Left lung (tissue), 4 donors: ENCODE measurements at regions not wholly inside any gene's neighbourhood (a gene's known extent, or its start where the extent isn't known, plus 50 kb on each side); places are given as distances from the start of the nearest gene placed in this dataset.

Experiments used
- ATAC-seq: fragments of 200-7000 bp; cut with Tn5 transposase; one replicate; pipeline ENCODE4 v1.9.1; 2020; ENCODE audit warnings: moderate library complexity
- DNase-seq, 4 donors: peaks; one replicate each; pipeline ENCODE4 v3.0.0-alpha.2; 2013 to 2020
- H3K27ac ChIP-seq, 2 donors: fragments of 200-600 bp; sonication (generic) in 1 of 2; one replicate each; pipeline versions ENCODE4 v1.5.0 to v1.8.0; 2020 to 2021
- H3K27me3 ChIP-seq, 2 donors: fragments of 200-600 bp; sonication (generic) in 1 of 2; one replicate each; pipeline versions ENCODE4 v1.5.0 to v1.8.0; 2020 to 2021
- H3K36me3 ChIP-seq, 2 donors: fragments of 200-600 bp; sonication (generic) in 1 of 2; one replicate each; pipeline versions ENCODE4 v1.5.0 to v1.8.0; 2020 to 2021
- H3K4me1 ChIP-seq, 2 donors: fragments of 200-600 bp; one replicate each; pipeline ENCODE4 v1.8.0; 2021
- H3K4me3 ChIP-seq, 2 donors: fragments of 200-600 bp; sonication (generic) in 1 of 2; one replicate each; pipeline versions ENCODE4 v1.5.0 to v1.8.0; 2020 to 2021; ENCODE audit warnings: mild to moderate bottlenecking in 1 of 2
- H3K9me3 ChIP-seq, 2 donors: fragments of 200-600 bp; sonication (generic) in 1 of 2; one replicate each; pipeline versions ENCODE4 v1.5.0 to v1.8.0; 2020 to 2021
- CTCF ChIP-seq, 2 donors: fragments of 200-600 bp; sonication (generic) in 1 of 2; IDR thresholded peaks; one replicate each; pipeline versions ENCODE4 v1.5.0 to v1.8.0; 2021; ENCODE audit warnings: antibody characterized with exemption in 2 of 2
- intact Hi-C, 2 donors: fragments of 100-400 bp; cut with DNase I; formaldehyde crosslinking; loops; one replicate each; pipeline versions ENCODE4 v1.11.2 to v1.14.2; 2022
- donor health status: DM: no; HTN: yes; CAD: no.
- donor health status: DM: no; HTN: no; CAD: no.

GRCh38 chr2:207474863-207475485 is 54.8 kb upstream of the CREB1 start:
- H3K4me3 ChIP-seq = no peak overlapping the region
- DNase-seq (peak in 2 of 4 donors; percentile 54 to 61), ATAC-seq (peak; percentile 69)
- H3K36me3 ChIP-seq = no peaks in the 10 kb centered on the region
- intact Hi-C loops = loop anchor here (5.0 to 10.0 kb wide), 4 partner anchors 488 to 780 kb away; no protein-coding TSS in a partner anchor
- H3K27ac ChIP-seq = no peak overlapping the region
- H3K9me3 ChIP-seq = no peaks in the 10 kb centered on the region
- H3K27me3 ChIP-seq = no peaks in the 10 kb centered on the region
- TF ChIP-seq CTCF (IDR thresholded peaks at IDR 0.05) = peak; percentile 54 to 59
- peaks cover 4 to 22% of the 10 kb centered on the region in 2 donors for H3K4me1 ChIP-seq

GRCh38 chr2:207475546-207475945 is 54.2 kb upstream of the CREB1 start:
- Histone ChIP-seq H3K27me3 (no peaks in the 10 kb centered on the region), H3K9me3 (no peaks in the 10 kb centered on the region), H3K4me3 (no peak overlapping the region), H3K36me3 (no peaks in the 10 kb centered on the region), H3K4me1 (peaks cover 10 to 25% of the 10 kb centered on the region in 2 donors), H3K27ac (no peak overlapping the region)
- TF ChIP-seq CTCF (IDR thresholded peaks at IDR 0.05) = no peak
- DNase-seq (no peak), ATAC-seq (no peak)
- intact Hi-C loops = loop anchor here (10.0 kb wide), 3 partner anchors 491 to 781 kb away; no protein-coding TSS in a partner anchor

- Histone ChIP-seq H3K9me3 (no peaks in the 10 kb centered on the region), H3K4me1 (peaks cover 6 to 24% of the 10 kb centered on the region in 2 donors), H3K4me3 (no peak overlapping the region), H3K27me3 (no peaks in the 10 kb centered on the region), H3K36me3 (no peaks in the 10 kb centered on the region), H3K27ac (no peak overlapping the region)
- ATAC-seq (no peak), DNase-seq (no peak)
- intact Hi-C loops = loop anchor here (10.0 kb wide), 3 partner anchors 493 to 783 kb away; no protein-coding TSS in a partner anchor
- TF ChIP-seq CTCF (IDR thresholded peaks at IDR 0.05) = no peak
Observed at GRCh38 chr2:207477896-207478295, 51.9 kb upstream of the CREB1 start.

GRCh38 chr2:207478572-207478971 is 51.2 kb upstream of the CREB1 start:
- no peak for ATAC-seq
- no peak for DNase-seq
- H3K36me3 ChIP-seq = no peaks in the 10 kb centered on the region
- H3K27ac ChIP-seq = no peak overlapping the region
- no peaks in the 10 kb centered on the region for H3K9me3 ChIP-seq
- TF ChIP-seq CTCF (IDR thresholded peaks at IDR 0.05) = no peak
- peaks cover 6 to 19% of the 10 kb centered on the region in 2 donors for H3K4me1 ChIP-seq
- H3K4me3 ChIP-seq = no peak overlapping the region
- intact Hi-C loops = loop anchor here (10.0 kb wide), 3 partner anchors 494 to 784 kb away; no protein-coding TSS in a partner anchor
- no peaks in the 10 kb centered on the region for H3K27me3 ChIP-seq

- TF ChIP-seq CTCF (IDR thresholded peaks at IDR 0.05) = no peak
- no peaks in the 10 kb centered on the region for H3K36me3 ChIP-seq
- H3K4me3 ChIP-seq = no peak overlapping the region
- intact Hi-C loops = loop anchor here (10.0 kb wide), 3 partner anchors 494 to 784 kb away; no protein-coding TSS in a partner anchor
- H3K27me3 ChIP-seq = no peaks in the 10 kb centered on the region
- H3K27ac ChIP-seq = no peak overlapping the region
- ATAC-seq (no peak), DNase-seq (no peak)
- H3K9me3 ChIP-seq = no peaks in the 10 kb centered on the region
- peaks cover 6 to 15% of the 10 kb centered on the region in 2 donors for H3K4me1 ChIP-seq
Observed at GRCh38 chr2:207479198-207479785, 50.5 kb upstream of the CREB1 start.
